GM12878 (cell line): ENCODE measurements at regions not wholly inside any gene's neighbourhood (a gene's known extent, or its start where the extent isn't known, plus 50 kb on each side); places are given as distances from the start of the nearest gene placed in this dataset.

Experiments
- ATAC-seq: fragments of 200-7000 bp; cut with Tn5 transposase; 3 replicates; pipeline ENCODE4 v1.9.1; 2020; ENCODE audit warnings: mild to moderate bottlenecking, moderate library complexity
- BruUV-seq: library from RNA; stranded (reverse); fragments of 400-500 nt; replicated peaks from 2 replicates; lab custom pipeline; 2021; lab: Mats Ljungman, UMichigan
- CTCF ChIA-PET: fragments of 300-600 bp; sonication (Branson Sonifier 250); formaldehyde crosslinking; extraction: SDS; loops from one replicate; lab custom pipeline; 2021; ENCODE audit warnings: inconsistent platforms; lab: Yijun Ruan, JAX
- POLR2A ChIA-PET: fragments of 350-600 bp; formaldehyde crosslinking; extraction: SDS; loops from one replicate; lab custom pipeline; 2021; ENCODE audit warnings: inconsistent platforms; lab: Charles Lee
- RAD21 ChIA-PET: fragments of 300-600 bp; sonication (Branson Sonifier 250); formaldehyde crosslinking; loops from one replicate; lab custom pipeline; 2023; ENCODE audit warnings: antibody characterized with exemption; ENCODE audit not compliant: unreplicated experiment; lab: Charles Lee
- SMC1A ChIA-PET: fragments of 300-600 bp; sonication (Branson Sonifier 250); formaldehyde crosslinking; loops from one replicate; lab custom pipeline; 2023; ENCODE audit not compliant: unreplicated experiment, uncharacterized antibody; lab: Charles Lee
- DNase-seq: peaks from one replicate; pipeline ENCODE4 v3.0.0-alpha.2; 2011; ENCODE audit warnings: low read depth, low spot score
- FAIRE-seq: peaks from 3 replicates; lab custom pipeline; 2011; peaks lifted over from hg19 to GRCh38; lab: Jason Lieb, UNC
- H2AFZ ChIP-seq: 2 replicates; pipeline ENCODE4 v1.6.0; 2011; ENCODE audit warnings: low read depth, low read length, control low read depth; ENCODE audit not compliant: control insufficient read depth
- H3K27ac ChIP-seq: 2 replicates; pipeline ENCODE4 v1.5.1; 2011; ENCODE audit warnings: control low read depth; ENCODE audit not compliant: control insufficient read depth, insufficient read depth
- H3K27me3 ChIP-seq, 2 experiments: replicated peaks in 1 of 2; 2 replicates each; pipeline versions ENCODE4 v1.6.0 to v1.6.1; 2011; ENCODE audit warnings: low read length in 1 of 2; ENCODE audit not compliant: control insufficient read depth in 2 of 2, insufficient read depth in 2 of 2
- H3K36me3 ChIP-seq, 2 experiments: 2 replicates each; pipeline ENCODE4 v1.5.1; 2011; ENCODE audit warnings: low read length in 1 of 2; ENCODE audit not compliant: control insufficient read depth in 2 of 2, insufficient read depth in 2 of 2
- H3K4me1 ChIP-seq: 2 replicates; pipeline ENCODE4 v1.6.1; 2011; ENCODE audit warnings: mild to moderate bottlenecking, low read length, moderate library complexity, mixed read lengths; ENCODE audit not compliant: control insufficient read depth, insufficient read depth
- H3K4me2 ChIP-seq: 2 replicates; pipeline ENCODE4 v1.6.0; 2011; ENCODE audit warnings: control low read depth; ENCODE audit not compliant: control insufficient read depth, insufficient read depth
- H3K4me3 ChIP-seq: fragments of 200-600 bp; sonication (generic); 2 replicates; pipeline ENCODE4 v1.5.1; 2016
- H3K79me2 ChIP-seq: 2 replicates; pipeline ENCODE4 v1.6.0; 2011; ENCODE audit warnings: low read length; ENCODE audit not compliant: control insufficient read depth, insufficient read depth
- H3K9ac ChIP-seq: 2 replicates; pipeline ENCODE4 v1.8.0; 2011; ENCODE audit warnings: low read length, control low read depth, mixed read lengths; ENCODE audit not compliant: control insufficient read depth, insufficient read depth
- H3K9me3 ChIP-seq: replicated peaks from 3 replicates; pipeline ENCODE4 v1.5.1; 2011; ENCODE audit warnings: mild to moderate bottlenecking, low read length; ENCODE audit not compliant: control insufficient read depth, insufficient read depth
- H4K20me1 ChIP-seq: 2 replicates; pipeline ENCODE4 v1.6.0; 2011; ENCODE audit not compliant: control insufficient read depth, insufficient read depth
- ATF7 ChIP-seq: fragments of 450-650 bp; IDR thresholded peaks from 2 replicates; pipeline ENCODE4 v1.6.1; 2016; ENCODE audit warnings: low read depth, mild to moderate bottlenecking
- BACH1 ChIP-seq: fragments of 450-650 bp; IDR thresholded peaks from 2 replicates; pipeline ENCODE4 v1.6.1; 2017; ENCODE audit warnings: mild to moderate bottlenecking, borderline replicate concordance
- CHD2 ChIP-seq: IDR thresholded peaks from 2 replicates; pipeline ENCODE4 v1.6.1; 2011; ENCODE audit warnings: low read depth, low read length, improper control_type of control experiment, borderline replicate concordance
- CHD4 ChIP-seq: fragments of 200-600 bp; sonication (generic); IDR thresholded peaks from 2 replicates; pipeline ENCODE4 v1.6.1; 2016; ENCODE audit warnings: mild to moderate bottlenecking
- E4F1 ChIP-seq: fragments of 450-650 bp; IDR thresholded peaks from 2 replicates; pipeline ENCODE4 v1.6.1; 2018; ENCODE audit warnings: borderline replicate concordance, mild to moderate bottlenecking; ENCODE audit not compliant: partially characterized antibody
- IKZF1 ChIP-seq: fragments of 450-650 bp; conservative IDR thresholded peaks from 2 replicates; pipeline ENCODE4 v1.6.1; 2017; ENCODE audit warnings: antibody characterized with exemption, mild to moderate bottlenecking
- IRF3 ChIP-seq: fragments of 450-650 bp; IDR thresholded peaks from 2 replicates; pipeline ENCODE4 v1.6.1; 2014; ENCODE audit warnings: mild to moderate bottlenecking
- JUNB ChIP-seq: IDR thresholded peaks from 2 replicates; pipeline ENCODE4 v1.6.1; 2016; ENCODE audit warnings: antibody characterized with exemption, mild to moderate bottlenecking
- JUND ChIP-seq: IDR thresholded peaks from 2 replicates; pipeline ENCODE4 v1.6.1; 2012; ENCODE audit warnings: low read depth, mild to moderate bottlenecking, low read length, improper control_type of control experiment, moderate library complexity
- KDM1A ChIP-seq: fragments of 200-600 bp; sonication (generic); IDR thresholded peaks from 2 replicates; pipeline ENCODE4 v1.6.1; 2016; ENCODE audit warnings: borderline replicate concordance
- NKRF ChIP-seq: fragments of 450-650 bp; conservative IDR thresholded peaks from 2 replicates; pipeline ENCODE4 v1.6.1; 2017; ENCODE audit warnings: mild to moderate bottlenecking, moderate library complexity
- SRF ChIP-seq, 2 experiments: IDR thresholded peaks; 2 replicates each; pipeline ENCODE4 v1.6.1; 2011; ENCODE audit warnings: low read depth in 2 of 2, low read length in 2 of 2, mild to moderate bottlenecking in 1 of 2, moderate library complexity in 1 of 2
- STAT1 ChIP-seq: fragments of 450-650 bp; conservative IDR thresholded peaks from 2 replicates; pipeline ENCODE4 v1.6.1; 2014; ENCODE audit warnings: antibody characterized with exemption, mild to moderate bottlenecking
- ZNF207 ChIP-seq: fragments of 450-650 bp; IDR thresholded peaks from 2 replicates; pipeline ENCODE4 v1.6.1; 2014; ENCODE audit warnings: antibody characterized with exemption, mild to moderate bottlenecking, borderline replicate concordance
- WGBS: methylation state at CpG from one replicate; pipeline ENCODE4 v1.1.6; 2016; ENCODE audit warnings: low lambda C conversion rate; ENCODE audit not compliant: insufficient replicate concordance, insufficient coverage; ENCODE audit errors: missing lambda C conversion rate; 5-methylcytosine and 5-hydroxymethylcytosine counted together
- in situ Hi-C: fragments of 300-500 bp; cut with MboI; formaldehyde crosslinking; loops from 9 replicates; pipeline ENCODE4 v1.14.3; 2018; ENCODE audit warnings: mixed read lengths
- intact Hi-C: fragments of 100-400 bp; cut with micrococcal nuclease; formaldehyde crosslinking; loops from one replicate; pipeline ENCODE4 v1.14.2; 2022; ENCODE audit not compliant: unreplicated experiment

GRCh38 chr10:85175635-85176034 is 847.2 kb downstream of the CCSER2 start:
- no peak for FAIRE-seq
- in situ Hi-C loops (no loop called here), intact Hi-C loops (no loop called here)
- DNase-seq = no peak
- Histone ChIP-seq H2AFZ (no peak overlapping the region), H3K4me1 (no peaks in the 10 kb centered on the region), H3K79me2 (no peaks in the 10 kb centered on the region), H3K36me3 (no peaks in the 10 kb centered on the region), H3K27me3 (no peaks in the 10 kb centered on the region), H3K9ac (no peak overlapping the region), H4K20me1 (no peaks in the 10 kb centered on the region), H3K4me3 (no peak overlapping the region), H3K9me3 (no peaks in the 10 kb centered on the region), H3K4me2 (no peak overlapping the region), H3K27ac (no peak overlapping the region)
- SMC1A ChIA-PET = no interaction called here
- TF ChIP-seq IRF3 (no peak), CHD2 (no peak), JUND (no peak), BACH1 (no peak), ATF7 (no peak), IKZF1 (no peak)
- POLR2A ChIA-PET = no interaction called here
- RAD21 ChIA-PET = no interaction called here
- CTCF ChIA-PET = no interaction called here
- BruUV-seq = no TSS peak
- no peak for ATAC-seq
- WGBS = 0% methylated on average over 1 of the region's 1 CpG

- WGBS = 74% methylated on average over 2 of the region's 2 CpGs
- CTCF ChIA-PET = no interaction called here
- no peak for TF ChIP-seq CHD4
- TF ChIP-seq ZNF207 = no peak
- TF ChIP-seq E4F1 = no peak
- TF ChIP-seq BACH1 = no peak
- TF ChIP-seq KDM1A = no peak
- no peak for TF ChIP-seq JUNB
- no peak for TF ChIP-seq SRF (IDR thresholded peaks at IDR 0.05; ENCODE audit: low read depth in 2 of 2, low read length in 2 of 2)
- no peak for TF ChIP-seq NKRF
- TF ChIP-seq STAT1 = no peak
Observed at GRCh38 chr10:85177767-85178166, 849.4 kb downstream of the CCSER2 start.

More at GRCh38 chr10:85177767-85178166, 849.4 kb downstream of the CCSER2 start:
- in situ Hi-C loops (no loop called here), intact Hi-C loops (no loop called here)
- ATAC-seq (no peak), DNase-seq (no peak), FAIRE-seq (no peak)
- POLR2A ChIA-PET = no interaction called here
- Histone ChIP-seq H3K27ac (no peak overlapping the region), H3K4me3 (no peak overlapping the region), H2AFZ (no peak overlapping the region), H3K79me2 (no peaks in the 10 kb centered on the region), H3K36me3 (no peaks in the 10 kb centered on the region), H3K4me1 (no peaks in the 10 kb centered on the region), H3K9me3 (no peaks in the 10 kb centered on the region), H3K4me2 (no peak overlapping the region), H3K9ac (no peak overlapping the region), H3K27me3 (no peaks in the 10 kb centered on the region), H4K20me1 (no peaks in the 10 kb centered on the region)
- RAD21 ChIA-PET = no interaction called here
- SMC1A ChIA-PET = no interaction called here
- BruUV-seq = no TSS peak
